ENCODE measurements at regions not wholly inside any gene's neighbourhood (a gene's known extent, or its start where the extent isn't known, plus 50 kb on each side); places are given as distances from the start of the nearest gene placed in this dataset.

DNA sequence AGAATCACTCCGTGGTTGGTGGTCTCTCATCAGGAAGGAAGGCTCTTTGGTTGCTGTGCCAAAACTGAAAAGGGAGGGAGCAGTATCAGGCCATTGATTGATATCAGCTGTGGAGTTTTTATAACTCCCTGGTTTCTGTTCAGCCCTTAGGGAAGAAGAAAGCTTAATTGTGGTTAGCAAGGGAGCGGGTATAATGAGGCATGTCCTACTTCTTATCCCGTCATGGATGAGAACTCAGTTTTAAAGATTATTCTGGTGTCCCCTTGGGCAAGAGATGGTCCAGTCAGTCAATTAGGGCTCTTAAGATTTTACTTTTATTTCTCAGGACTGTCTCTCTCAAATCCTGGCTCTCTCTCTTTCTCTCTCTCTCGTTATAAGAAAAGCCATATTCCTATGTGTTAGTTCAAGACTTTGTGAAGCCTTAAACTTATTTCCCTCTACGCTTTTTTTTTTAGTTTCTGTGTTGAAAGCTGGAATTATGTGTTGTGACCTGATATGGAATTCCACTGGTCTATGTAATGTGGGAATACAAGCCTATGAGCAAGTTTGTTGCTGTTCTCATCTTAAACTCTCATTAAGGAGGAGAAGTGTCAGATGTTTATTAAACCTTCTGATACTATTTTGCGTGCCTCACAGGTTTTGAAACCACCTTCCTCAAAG, 514.0 kb upstream of the CDH2 start:
- TF ChIP-seq, protein P1, sequence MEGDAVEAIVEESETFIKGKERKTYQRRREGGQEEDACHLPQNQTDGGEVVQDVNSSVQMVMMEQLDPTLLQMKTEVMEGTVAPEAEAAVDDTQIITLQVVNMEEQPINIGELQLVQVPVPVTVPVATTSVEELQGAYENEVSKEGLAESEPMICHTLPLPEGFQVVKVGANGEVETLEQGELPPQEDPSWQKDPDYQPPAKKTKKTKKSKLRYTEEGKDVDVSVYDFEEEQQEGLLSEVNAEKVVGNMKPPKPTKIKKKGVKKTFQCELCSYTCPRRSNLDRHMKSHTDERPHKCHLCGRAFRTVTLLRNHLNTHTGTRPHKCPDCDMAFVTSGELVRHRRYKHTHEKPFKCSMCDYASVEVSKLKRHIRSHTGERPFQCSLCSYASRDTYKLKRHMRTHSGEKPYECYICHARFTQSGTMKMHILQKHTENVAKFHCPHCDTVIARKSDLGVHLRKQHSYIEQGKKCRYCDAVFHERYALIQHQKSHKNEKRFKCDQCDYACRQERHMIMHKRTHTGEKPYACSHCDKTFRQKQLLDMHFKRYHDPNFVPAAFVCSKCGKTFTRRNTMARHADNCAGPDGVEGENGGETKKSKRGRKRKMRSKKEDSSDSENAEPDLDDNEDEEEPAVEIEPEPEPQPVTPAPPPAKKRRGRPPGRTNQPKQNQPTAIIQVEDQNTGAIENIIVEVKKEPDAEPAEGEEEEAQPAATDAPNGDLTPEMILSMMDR (conservative IDR thresholded peaks at IDR 0.05 in 1 of 2, IDR thresholded peaks at IDR 0.05 in 1 of 2; ENCODE audit: low read depth in 1 of 2, low read length in 2 of 2): no peak
- TF ChIP-seq EZH2 (IDR thresholded peaks at IDR 0.05; ENCODE audit: low read length, missing control alignments): no peak

Measured in fibroblast of lung (primary cell).